Keratinocyte (primary cell): ENCODE measurements at regions not wholly inside any gene's neighbourhood (a gene's known extent, or its start where the extent isn't known, plus 50 kb on each side); places are given as distances from the start of the nearest gene placed in this dataset.

Experiments
- DNase-seq: peaks from one replicate; pipeline ENCODE4 v3.0.0-alpha.2; 2011; ENCODE audit warnings: low read depth, missing footprints, low spot score
- FAIRE-seq: peaks from 2 replicates; lab custom pipeline; 2011; peaks lifted over from hg19 to GRCh38; lab: Jason Lieb, UNC
- H2AFZ ChIP-seq: 2 replicates; pipeline ENCODE4 v1.6.0; 2012; ENCODE audit warnings: low read length, control low read depth, inconsistent platforms; ENCODE audit not compliant: control insufficient read depth
- H3K27ac ChIP-seq: 2 replicates; pipeline ENCODE4 v1.5.1; 2011; ENCODE audit warnings: low read length; ENCODE audit not compliant: control insufficient read depth, insufficient read depth
- H3K27me3 ChIP-seq: 3 replicates; pipeline ENCODE4 v1.6.0; 2011; ENCODE audit warnings: low read length; ENCODE audit not compliant: control insufficient read depth, insufficient read depth; ENCODE audit errors: extremely low read depth
- H3K36me3 ChIP-seq, 2 experiments: 2 replicates in 1 of 2; 3 replicates in 1 of 2; pipeline ENCODE4 v1.5.1; 2011; ENCODE audit warnings: low read length in 2 of 2, mild to moderate bottlenecking in 1 of 2; ENCODE audit not compliant: control insufficient read depth in 2 of 2, insufficient read depth in 2 of 2; ENCODE audit errors: extremely low read depth in 1 of 2
- H3K4me1 ChIP-seq: 3 replicates; pipeline ENCODE4 v1.5.1; 2011; ENCODE audit warnings: low read length; ENCODE audit not compliant: control insufficient read depth, insufficient read depth; ENCODE audit errors: extremely low read depth
- H3K4me2 ChIP-seq: 3 replicates; pipeline ENCODE4 v1.6.0; 2011; ENCODE audit warnings: low read depth, low read length; ENCODE audit not compliant: control insufficient read depth, insufficient read depth; ENCODE audit errors: extremely low read depth
- H3K4me3 ChIP-seq, 3 experiments: fragments of 200-600 bp in 1 of 3; sonication (generic) in 1 of 3; 2 replicates in 2 of 3; 3 replicates in 1 of 3; pipeline ENCODE4 v1.5.1; 2011 to 2016; ENCODE audit warnings: low read length in 3 of 3, mild to moderate bottlenecking in 3 of 3, control low read depth in 2 of 3, inconsistent platforms in 1 of 3, low read depth in 1 of 3, mixed read lengths in 1 of 3, mixed run types in 1 of 3, moderate library complexity in 1 of 3; ENCODE audit not compliant: control insufficient read depth in 2 of 3, insufficient read depth in 2 of 3; ENCODE audit errors: extremely low read depth in 1 of 3
- H3K79me2 ChIP-seq: 2 replicates; pipeline ENCODE4 v1.6.0; 2012; ENCODE audit warnings: low read length; ENCODE audit not compliant: control insufficient read depth, insufficient read depth
- H3K9ac ChIP-seq: 3 replicates; pipeline ENCODE4 v1.6.0; 2011; ENCODE audit warnings: low read length; ENCODE audit not compliant: control insufficient read depth, insufficient read depth; ENCODE audit errors: extremely low read depth
- H3K9me1 ChIP-seq: 3 replicates; pipeline ENCODE4 v1.6.0; 2011; ENCODE audit warnings: low read length; ENCODE audit not compliant: control insufficient read depth, insufficient read depth; ENCODE audit errors: extremely low read depth
- H3K9me3 ChIP-seq: 2 replicates; pipeline ENCODE4 v1.5.1; 2012; ENCODE audit warnings: low read depth, low read length; ENCODE audit not compliant: control insufficient read depth
- H4K20me1 ChIP-seq: 3 replicates; pipeline ENCODE4 v1.6.0; 2011; ENCODE audit warnings: low read length; ENCODE audit not compliant: control insufficient read depth, insufficient read depth; ENCODE audit errors: extremely low read depth
- EZH2 ChIP-seq: IDR thresholded peaks from one replicate; pipeline ENCODE4 v1.6.1; 2012; ENCODE audit warnings: inconsistent platforms, mild to moderate bottlenecking, low read length, moderate library complexity
- dilution Hi-C: fragments of 300-500 bp; cut with MboI; formaldehyde crosslinking; loops from one replicate; pipeline ENCODE4 v1.7.0; 2020; ENCODE audit warnings: low sequenced_read_pairs; ENCODE audit not compliant: extremely low pct_ligation_motif_present
- TF ChIP-seq, protein P1 (sequence below), 3 experiments: IDR thresholded peaks in 1 of 3; conservative IDR thresholded peaks in 1 of 3; optimal IDR thresholded peaks in 1 of 3; 2 replicates in 2 of 3; 3 replicates in 1 of 3; pipeline versions ENCODE3 to v1.5.1; 2011; ENCODE audit warnings: low read length in 3 of 3, mild to moderate bottlenecking in 3 of 3, moderate library complexity in 2 of 3, control low read depth in 1 of 3, inconsistent platforms in 1 of 3; ENCODE audit not compliant: insufficient read depth in 2 of 3; ENCODE audit errors: extremely low read depth in 1 of 3

DNA sequence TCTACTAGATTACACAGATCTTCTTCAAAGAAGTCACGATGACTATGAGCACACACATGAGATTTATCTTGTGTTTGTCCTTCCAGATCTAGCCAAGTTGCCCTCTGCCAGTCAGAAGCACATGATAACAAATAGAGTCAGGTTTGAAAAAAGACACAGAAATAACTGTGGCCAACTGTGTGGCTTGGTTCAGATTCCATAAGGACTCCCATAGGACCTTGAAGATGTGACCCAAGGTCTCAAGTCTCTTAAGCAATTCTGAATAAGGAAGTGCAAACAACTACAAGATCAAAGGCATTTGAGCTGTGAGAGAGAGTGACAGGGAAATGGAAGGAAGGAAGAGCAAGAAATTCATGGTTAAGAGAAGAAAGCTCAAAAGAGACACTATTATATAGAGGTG is 194.0 kb downstream of the PLPP3 start:
- no peaks in the 10 kb centered on the region for H4K20me1 ChIP-seq
- dilution Hi-C loops, result no loop called here
- no peak overlapping the region for H3K9ac ChIP-seq
- DNase-seq, result no peak
- no peak overlapping the region for H3K4me3 ChIP-seq
- H2AFZ ChIP-seq, result no peak overlapping the region
- no peak overlapping the region for H3K4me2 ChIP-seq
- no peak overlapping the region for H3K27ac ChIP-seq
- no peaks in the 10 kb centered on the region for H3K9me1 ChIP-seq
- no peak for TF ChIP-seq EZH2
- TF ChIP-seq, protein P1, sequence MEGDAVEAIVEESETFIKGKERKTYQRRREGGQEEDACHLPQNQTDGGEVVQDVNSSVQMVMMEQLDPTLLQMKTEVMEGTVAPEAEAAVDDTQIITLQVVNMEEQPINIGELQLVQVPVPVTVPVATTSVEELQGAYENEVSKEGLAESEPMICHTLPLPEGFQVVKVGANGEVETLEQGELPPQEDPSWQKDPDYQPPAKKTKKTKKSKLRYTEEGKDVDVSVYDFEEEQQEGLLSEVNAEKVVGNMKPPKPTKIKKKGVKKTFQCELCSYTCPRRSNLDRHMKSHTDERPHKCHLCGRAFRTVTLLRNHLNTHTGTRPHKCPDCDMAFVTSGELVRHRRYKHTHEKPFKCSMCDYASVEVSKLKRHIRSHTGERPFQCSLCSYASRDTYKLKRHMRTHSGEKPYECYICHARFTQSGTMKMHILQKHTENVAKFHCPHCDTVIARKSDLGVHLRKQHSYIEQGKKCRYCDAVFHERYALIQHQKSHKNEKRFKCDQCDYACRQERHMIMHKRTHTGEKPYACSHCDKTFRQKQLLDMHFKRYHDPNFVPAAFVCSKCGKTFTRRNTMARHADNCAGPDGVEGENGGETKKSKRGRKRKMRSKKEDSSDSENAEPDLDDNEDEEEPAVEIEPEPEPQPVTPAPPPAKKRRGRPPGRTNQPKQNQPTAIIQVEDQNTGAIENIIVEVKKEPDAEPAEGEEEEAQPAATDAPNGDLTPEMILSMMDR (optimal IDR thresholded peaks at IDR 0.05 in 1 of 3, IDR thresholded peaks at IDR 0.05 in 1 of 3, conservative IDR thresholded peaks at IDR 0.05 in 1 of 3; ENCODE audit: extremely low read depth in 1 of 3, insufficient read depth in 2 of 3, low read length in 3 of 3), result no peak
- no peaks in the 10 kb centered on the region for H3K4me1 ChIP-seq
- no peaks in the 10 kb centered on the region for H3K9me3 ChIP-seq
- FAIRE-seq, result no peak
- H3K36me3 ChIP-seq, result no peaks in the 10 kb centered on the region
- no peaks in the 10 kb centered on the region for H3K27me3 ChIP-seq
- no peaks in the 10 kb centered on the region for H3K79me2 ChIP-seq

DNA sequence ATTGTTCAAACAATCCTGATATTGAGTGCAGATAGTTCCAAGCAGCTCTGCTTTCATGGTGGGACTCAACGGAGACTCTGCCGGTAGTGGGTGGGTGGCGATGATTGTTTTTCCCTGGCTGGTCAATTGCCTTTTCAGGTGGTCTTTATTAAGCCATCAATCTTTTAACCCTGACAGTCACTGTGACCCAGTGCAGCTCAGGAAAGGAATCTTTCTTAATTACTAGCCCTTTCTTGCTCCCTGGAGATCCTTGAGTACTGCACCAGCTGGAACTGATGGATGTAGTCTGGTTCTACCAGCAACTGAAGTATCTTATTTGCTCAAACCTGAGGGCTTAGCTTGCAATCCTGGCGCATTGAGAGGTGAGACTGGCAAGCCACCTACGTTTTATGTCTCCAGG is 196.4 kb downstream of the PLPP3 start:
- H3K4me1 ChIP-seq, result no peaks in the 10 kb centered on the region
- H3K27me3 ChIP-seq, result no peaks in the 10 kb centered on the region
- H3K79me2 ChIP-seq, result no peaks in the 10 kb centered on the region
- no peak for TF ChIP-seq EZH2
- TF ChIP-seq, protein P1 (optimal IDR thresholded peaks at IDR 0.05 in 1 of 3, IDR thresholded peaks at IDR 0.05 in 1 of 3, conservative IDR thresholded peaks at IDR 0.05 in 1 of 3; ENCODE audit: extremely low read depth in 1 of 3, insufficient read depth in 2 of 3, low read length in 3 of 3), result no peak
- H3K9me3 ChIP-seq, result no peaks in the 10 kb centered on the region
- H2AFZ ChIP-seq, result no peak overlapping the region
- DNase-seq, result no peak
- no peaks in the 10 kb centered on the region for H3K9me1 ChIP-seq
- no peaks in the 10 kb centered on the region for H3K36me3 ChIP-seq
- H4K20me1 ChIP-seq, result no peaks in the 10 kb centered on the region
- no peak for FAIRE-seq
- H3K9ac ChIP-seq, result no peak overlapping the region
- H3K27ac ChIP-seq, result no peak overlapping the region
- no peak overlapping the region for H3K4me3 ChIP-seq
- H3K4me2 ChIP-seq, result no peak overlapping the region
- dilution Hi-C loops, result no loop called here
